Smooth muscle cell (in vitro differentiated cells): ENCODE measurements at regions not wholly inside any gene's neighbourhood (a gene's known extent, or its start where the extent isn't known, plus 50 kb on each side); places are given as distances from the start of the nearest gene placed in this dataset.

Source experiments
- DNase-seq: peaks from one replicate; lab custom pipeline; 2025; ENCODE audit not compliant: unreplicated experiment; lab: John Stamatoyannopoulos, UW
- H2AFZ ChIP-seq: fragments of 200-600 bp; sonication (generic); 2 replicates; pipeline ENCODE4 v1.6.0; 2016; ENCODE audit warnings: antibody characterized with exemption, low read depth, mild to moderate bottlenecking
- H3F3A ChIP-seq: fragments of 200-600 bp; sonication (generic); 2 replicates; pipeline ENCODE4 v1.6.0; 2017; ENCODE audit warnings: antibody characterized with exemption, low read depth
- H3K27ac ChIP-seq: fragments of 200-600 bp; sonication (generic); 2 replicates; pipeline ENCODE4 v1.5.1; 2016; ENCODE audit warnings: low read depth, mild to moderate bottlenecking
- H3K27me3 ChIP-seq: fragments of 200-600 bp; sonication (generic); 2 replicates; pipeline ENCODE4 v1.6.1; 2016; ENCODE audit warnings: low read depth, mild to moderate bottlenecking
- H3K36me3 ChIP-seq: fragments of 200-600 bp; sonication (generic); 2 replicates; pipeline ENCODE4 v1.5.1; 2016; ENCODE audit warnings: low read depth
- H3K4me1 ChIP-seq: fragments of 200-600 bp; sonication (generic); 2 replicates; pipeline ENCODE4 v1.5.1; 2016; ENCODE audit warnings: low read depth
- H3K4me2 ChIP-seq: fragments of 200-600 bp; sonication (generic); 2 replicates; pipeline ENCODE4 v1.6.0; 2016; ENCODE audit warnings: mild to moderate bottlenecking
- H3K4me3 ChIP-seq: fragments of 200-600 bp; sonication (generic); 2 replicates; pipeline ENCODE4 v1.5.1; 2016; ENCODE audit warnings: mild to moderate bottlenecking
- H3K79me2 ChIP-seq: fragments of 200-600 bp; sonication (generic); 2 replicates; pipeline ENCODE4 v1.6.0; 2016; ENCODE audit warnings: low read depth, mild to moderate bottlenecking
- H3K9ac ChIP-seq: fragments of 200-600 bp; sonication (generic); 2 replicates; pipeline ENCODE4 v1.6.0; 2016; ENCODE audit warnings: low read depth
- H3K9me3 ChIP-seq: fragments of 200-600 bp; sonication (generic); replicated peaks from 2 replicates; pipeline ENCODE4 v1.5.1; 2016; ENCODE audit warnings: low read depth
- H4K20me1 ChIP-seq: fragments of 200-600 bp; sonication (generic); 2 replicates; pipeline ENCODE4 v1.6.0; 2016; ENCODE audit warnings: low read depth
- CTCF ChIP-seq: fragments of 200-600 bp; sonication (generic); IDR thresholded peaks from 2 replicates; pipeline ENCODE4 v1.5.1; 2017; ENCODE audit warnings: borderline replicate concordance, mild to moderate bottlenecking, antibody characterized with exemption; ENCODE audit not compliant: insufficient read depth, poor library complexity, severe bottlenecking
- WGBS: methylation state at CpG from one replicate; pipeline ENCODE4 v1.1.7; 2016; ENCODE audit warnings: low lambda C conversion rate; 5-methylcytosine and 5-hydroxymethylcytosine counted together

- no peaks in the 10 kb centered on the region for H3F3A ChIP-seq
- no peaks in the 10 kb centered on the region for H3K9me3 ChIP-seq
- no peaks in the 10 kb centered on the region for H3K27me3 ChIP-seq
- H3K27ac ChIP-seq, result no peak overlapping the region
- H3K4me1 ChIP-seq, result no peaks in the 10 kb centered on the region
- H3K4me2 ChIP-seq, result no peak overlapping the region
- no peaks in the 10 kb centered on the region for H4K20me1 ChIP-seq
- no peak overlapping the region for H3K9ac ChIP-seq
- H3K79me2 ChIP-seq, result no peaks in the 10 kb centered on the region
- no peak for DNase-seq
- H3K4me3 ChIP-seq, result no peak overlapping the region
- H3K36me3 ChIP-seq, result no peaks in the 10 kb centered on the region
- no peak overlapping the region for H2AFZ ChIP-seq
- TF ChIP-seq CTCF, result no peak
Measured at GRCh38 chr16:52783616-52784015, 236.7 kb upstream of the TOX3 start.

- H2AFZ ChIP-seq, result no peak overlapping the region
- no peaks in the 10 kb centered on the region for H3K79me2 ChIP-seq
- H3K27me3 ChIP-seq, result no peaks in the 10 kb centered on the region
- H3K9me3 ChIP-seq, result no peaks in the 10 kb centered on the region
- H4K20me1 ChIP-seq, result no peaks in the 10 kb centered on the region
- 81% methylated on average over 11 of the region's 11 CpGs for WGBS
- H3K36me3 ChIP-seq, result no peaks in the 10 kb centered on the region
- no peaks in the 10 kb centered on the region for H3F3A ChIP-seq
- no peak overlapping the region for H3K4me3 ChIP-seq
- H3K4me1 ChIP-seq, result no peaks in the 10 kb centered on the region
- no peak overlapping the region for H3K27ac ChIP-seq
- no peak for TF ChIP-seq CTCF
- no peak overlapping the region for H3K9ac ChIP-seq
- no peak for DNase-seq
- H3K4me2 ChIP-seq, result no peak overlapping the region
Measured at GRCh38 chr16:52781005-52781630, 234.2 kb upstream of the TOX3 start.

- 83% methylated on average over 1 of the region's 1 CpG for WGBS
- no peak overlapping the region for H3K4me3 ChIP-seq
- H3K9ac ChIP-seq, result no peak overlapping the region
- no peak overlapping the region for H3K4me2 ChIP-seq
- TF ChIP-seq CTCF, result no peak
- no peak overlapping the region for H2AFZ ChIP-seq
- H3K27me3 ChIP-seq, result no peaks in the 10 kb centered on the region
- no peak overlapping the region for H3K27ac ChIP-seq
- no peak for DNase-seq
- H3K79me2 ChIP-seq, result no peaks in the 10 kb centered on the region
- no peaks in the 10 kb centered on the region for H3K4me1 ChIP-seq
- H4K20me1 ChIP-seq, result no peaks in the 10 kb centered on the region
- H3K36me3 ChIP-seq, result no peaks in the 10 kb centered on the region
- H3K9me3 ChIP-seq, result no peaks in the 10 kb centered on the region
- H3F3A ChIP-seq, result no peaks in the 10 kb centered on the region
Measured at GRCh38 chr16:52773026-52773425, 226.1 kb upstream of the TOX3 start.

- Histone ChIP-seq H3K4me2 (no peak overlapping the region), H2AFZ (no peak overlapping the region), H3K9ac (no peak overlapping the region), H3K4me1 (no peaks in the 10 kb centered on the region), H4K20me1 (no peaks in the 10 kb centered on the region), H3K79me2 (no peaks in the 10 kb centered on the region), H3F3A (no peaks in the 10 kb centered on the region), H3K4me3 (no peak overlapping the region), H3K27me3 (peaks cover 12% of the 10 kb centered on the region), H3K27ac (no peak overlapping the region), H3K9me3 (no peaks in the 10 kb centered on the region), H3K36me3 (no peaks in the 10 kb centered on the region)
- WGBS, result 89% methylated on average over 4 of the region's 4 CpGs
- no peak for DNase-seq
- TF ChIP-seq CTCF, result no peak
Measured at GRCh38 chr16:52770828-52771227, 223.9 kb upstream of the TOX3 start.
